SK-N-SH (cell line): ENCODE measurements at regions not wholly inside any gene's neighbourhood (a gene's known extent, or its start where the extent isn't known, plus 50 kb on each side); places are given as distances from the start of the nearest gene placed in this dataset.
A peak's percentile ranks its signal among the peaks of the same experiment; 100 is the strongest.

Experiments
- CTCF ChIA-PET: fragments of 300-600, 350-600 bp; formaldehyde crosslinking; extraction: SDS; loops from one replicate; lab custom pipeline; 2021; lab: Yijun Ruan, JAX
- POLR2A ChIA-PET: fragments of 350-600 bp; sonication (Branson Sonifier 250); formaldehyde crosslinking; extraction: SDS; loops from one replicate; lab custom pipeline; 2020; ENCODE audit warnings: antibody characterized with exemption, inconsistent platforms; lab: Yijun Ruan, JAX
- DNase-seq: peaks from one replicate; pipeline ENCODE4 v3.0.0; 2012
- H2AFZ ChIP-seq: fragments of 200-600 bp; sonication (generic); 2 replicates; pipeline ENCODE4 v1.8.1; 2016; ENCODE audit warnings: antibody characterized with exemption, mild to moderate bottlenecking, low read depth
- H3F3A ChIP-seq: fragments of 200-600 bp; sonication (generic); replicated peaks from 2 replicates; pipeline ENCODE3; 2016; ENCODE audit warnings: antibody characterized with exemption, mild to moderate bottlenecking; ENCODE audit not compliant: insufficient read depth
- H3K27ac ChIP-seq, 2 experiments: fragments of 200-500 bp in 1 of 2; fragments of 200-600 bp in 1 of 2; sonication (Bioruptor generic) in 1 of 2; sonication (generic), shearing (Covaris generic) in 1 of 2; 2 replicates each; pipeline versions ENCODE4 v1.5.1 to v1.6.1; 2014 to 2016; ENCODE audit warnings: low read depth in 2 of 2, inconsistent platforms in 1 of 2, low read length in 1 of 2, mild to moderate bottlenecking in 1 of 2, mixed read lengths in 1 of 2
- H3K27me3 ChIP-seq: fragments of 200-600 bp; sonication (generic), shearing (Covaris generic); 2 replicates; pipeline ENCODE4 v1.6.1; 2016; ENCODE audit warnings: mixed run types; ENCODE audit not compliant: insufficient read depth
- H3K36me3 ChIP-seq, 2 experiments: fragments of 200-500 bp in 1 of 2; fragments of 200-600 bp in 1 of 2; sonication (Bioruptor generic) in 1 of 2; sonication (generic) in 1 of 2; replicated peaks in 1 of 2; 2 replicates each; pipeline versions ENCODE3 to v1.5.1; 2014 to 2016; ENCODE audit warnings: low read length in 1 of 2, mild to moderate bottlenecking in 1 of 2; ENCODE audit not compliant: insufficient read depth in 2 of 2, control insufficient read depth in 1 of 2
- H3K4me1 ChIP-seq, 2 experiments: fragments of 200-500 bp in 1 of 2; fragments of 200-600 bp in 1 of 2; sonication (Bioruptor generic) in 1 of 2; sonication (generic), shearing (Covaris generic) in 1 of 2; 2 replicates each; pipeline versions ENCODE4 v1.5.1 to v1.6.1; 2014 to 2016; ENCODE audit warnings: low read depth in 1 of 2, low read length in 1 of 2, mixed run types in 1 of 2; ENCODE audit not compliant: insufficient read depth in 2 of 2, control insufficient read depth in 1 of 2
- H3K4me2 ChIP-seq: fragments of 200-600 bp; sonication (generic), shearing (Covaris generic); 2 replicates; pipeline ENCODE4 v1.6.1; 2017; ENCODE audit warnings: mixed run types
- H3K4me3 ChIP-seq, 2 experiments: fragments of 200-500 bp in 1 of 2; fragments of 200-600 bp in 1 of 2; sonication (Bioruptor generic) in 1 of 2; sonication (generic), shearing (Covaris generic) in 1 of 2; 2 replicates each; pipeline versions ENCODE4 v1.5.1 to v1.8.1; 2014 to 2016; ENCODE audit warnings: low read depth in 2 of 2, inconsistent platforms in 1 of 2, low read length in 1 of 2, mild to moderate bottlenecking in 1 of 2, mixed read lengths in 1 of 2, moderate library complexity in 1 of 2
- H3K79me2 ChIP-seq: fragments of 200-600 bp; sonication (generic); 2 replicates; pipeline ENCODE4 v1.8.1; 2017; ENCODE audit warnings: mild to moderate bottlenecking; ENCODE audit not compliant: insufficient read depth
- H3K9ac ChIP-seq: fragments of 200-600 bp; sonication (generic); 2 replicates; pipeline ENCODE4 v1.6.1; 2017; ENCODE audit warnings: mixed run types
- H3K9me2 ChIP-seq: fragments of 200-600 bp; sonication (generic); 2 replicates; pipeline ENCODE4 v1.6.1; 2017; ENCODE audit warnings: mixed run types
- H3K9me3 ChIP-seq: fragments of 200-600 bp; sonication (generic); 2 replicates; pipeline ENCODE4 v1.6.1; 2017; ENCODE audit warnings: mixed run types, mild to moderate bottlenecking, moderate library complexity
- H4K20me1 ChIP-seq: fragments of 200-600 bp; sonication (generic); 2 replicates; pipeline ENCODE4 v1.6.1; 2017; ENCODE audit warnings: mild to moderate bottlenecking, mixed run types; ENCODE audit not compliant: insufficient read depth
- CHD2 ChIP-seq: fragments of 150-350 bp; IDR thresholded peaks from 2 replicates; pipeline ENCODE4 v1.6.1; 2018; ENCODE audit warnings: low read length; ENCODE audit not compliant: partially characterized antibody
- ELF1 ChIP-seq: IDR thresholded peaks from 2 replicates; pipeline ENCODE4 v1.4.0; 2012
- EP300 ChIP-seq, 2 experiments: IDR thresholded peaks; 2 replicates each; pipeline versions ENCODE4 v1.4.0 to v1.6.1; 2012; ENCODE audit warnings: borderline replicate concordance in 1 of 2, low read depth in 1 of 2, low read length in 1 of 2
- FOSL2 ChIP-seq: IDR thresholded peaks from 2 replicates; pipeline ENCODE4 v1.4.0; 2012; ENCODE audit warnings: low read depth, mild to moderate bottlenecking, moderate library complexity, borderline replicate concordance
- FOXM1 ChIP-seq: IDR thresholded peaks from 2 replicates; pipeline ENCODE4 v1.4.0; 2012; ENCODE audit warnings: low read depth, mild to moderate bottlenecking
- GABPA ChIP-seq: IDR thresholded peaks from 2 replicates; pipeline ENCODE4 v1.4.0; 2012; ENCODE audit warnings: low read depth, mild to moderate bottlenecking
- IRF3 ChIP-seq: fragments of 150-350 bp; IDR thresholded peaks from 2 replicates; pipeline ENCODE4 v1.6.1; 2016; ENCODE audit warnings: mild to moderate bottlenecking, low read depth, low read length
- JUND ChIP-seq: IDR thresholded peaks from 2 replicates; pipeline ENCODE4 v1.4.0; 2012
- MEF2A ChIP-seq: IDR thresholded peaks from 2 replicates; pipeline ENCODE4 v1.4.0; 2012; ENCODE audit warnings: low read depth, borderline replicate concordance
- MXI1 ChIP-seq: IDR thresholded peaks from 2 replicates; pipeline ENCODE4 v1.6.1; 2012; ENCODE audit warnings: mild to moderate bottlenecking, low read depth, low read length, improper control_type of control experiment
- NFIC ChIP-seq: IDR thresholded peaks from 2 replicates; pipeline ENCODE4 v1.4.0; 2012; ENCODE audit warnings: borderline replicate concordance
- NRF1 ChIP-seq: IDR thresholded peaks from 2 replicates; pipeline ENCODE4 v1.6.1; 2012; ENCODE audit warnings: low read depth, mild to moderate bottlenecking, low read length
- PBX3 ChIP-seq: IDR thresholded peaks from 2 replicates; pipeline ENCODE4; 2012
- POLR2AphosphoS5 ChIP-seq: IDR thresholded peaks from 2 replicates; pipeline ENCODE4 v1.6.1; 2012; ENCODE audit warnings: low read depth, low read length
- RAD21 ChIP-seq: IDR thresholded peaks from 2 replicates; pipeline ENCODE4 v1.6.1; 2012; ENCODE audit warnings: mild to moderate bottlenecking, low read length
- RCOR1 ChIP-seq: fragments of 150-350 bp; IDR thresholded peaks from 2 replicates; pipeline ENCODE4 v1.6.1; 2017; ENCODE audit warnings: antibody characterized with exemption, low read length
- REST ChIP-seq: IDR thresholded peaks from 2 replicates; pipeline ENCODE4 v1.6.1; 2012; ENCODE audit warnings: mild to moderate bottlenecking, low read depth, low read length, moderate library complexity
- RFX5 ChIP-seq: IDR thresholded peaks from 2 replicates; pipeline ENCODE4 v1.6.1; 2012; ENCODE audit warnings: mild to moderate bottlenecking, improper control_type of control experiment, low read length
- RXRA ChIP-seq: IDR thresholded peaks from 2 replicates; pipeline ENCODE4 v1.4.0; 2012; ENCODE audit warnings: low read depth, mild to moderate bottlenecking, borderline replicate concordance
- SMC3 ChIP-seq: IDR thresholded peaks from 2 replicates; pipeline ENCODE4 v1.6.1; 2012; ENCODE audit warnings: low read depth, low read length, improper control_type of control experiment
- TAF1 ChIP-seq: IDR thresholded peaks from 2 replicates; pipeline ENCODE4 v1.6.1; 2012; ENCODE audit warnings: low read depth, mild to moderate bottlenecking, low read length, moderate library complexity, borderline replicate concordance
- TCF12 ChIP-seq: IDR thresholded peaks from 2 replicates; pipeline ENCODE4 v1.4.0; 2012
- TEAD4 ChIP-seq: IDR thresholded peaks from 2 replicates; pipeline ENCODE4 v1.4.0; 2012; ENCODE audit warnings: mild to moderate bottlenecking, borderline replicate concordance; ENCODE audit not compliant: insufficient read depth
- USF1 ChIP-seq: IDR thresholded peaks from 2 replicates; pipeline ENCODE4 v1.4.0; 2012; ENCODE audit warnings: low read depth, borderline replicate concordance
- USF2 ChIP-seq: fragments of 150-350 bp; IDR thresholded peaks from 2 replicates; pipeline ENCODE4 v1.6.1; 2017; ENCODE audit warnings: antibody characterized with exemption, low read length, low read depth, borderline replicate concordance
- ZBTB33 ChIP-seq: IDR thresholded peaks from 2 replicates; pipeline ENCODE4 v1.4.0; 2012; ENCODE audit warnings: low read depth, borderline replicate concordance
- WGBS: methylation state at CpG from one replicate; pipeline ENCODE4 v1.1.6; 2017; ENCODE audit warnings: low lambda C conversion rate; 5-methylcytosine and 5-hydroxymethylcytosine counted together

GRCh38 chr10:28842321-28842720 is 165.0 kb downstream of the BAMBI start:
- peaks cover 2 to 11% of the 10 kb centered on the region in 2 experiments; a peak in 3 of 4 replicates for H3K4me1 ChIP-seq
- peak overlapping the region; percentile 60 for H3K4me2 ChIP-seq
- peak overlapping the region; percentile 65 for H3K9ac ChIP-seq
- H3K9me2 ChIP-seq = no peaks in the 10 kb centered on the region
- ChIA-PET POLR2A (no interaction called here), CTCF (no interaction called here)
- H4K20me1 ChIP-seq = no peaks in the 10 kb centered on the region
- no peak overlapping the region for H2AFZ ChIP-seq
- no peaks in the 10 kb centered on the region for H3K79me2 ChIP-seq
- no peak for DNase-seq
- H3K9me3 ChIP-seq = no peaks in the 10 kb centered on the region
- no peaks in the 10 kb centered on the region for H3K27me3 ChIP-seq
- TF ChIP-seq ELF1 (no peak), USF2 (no peak), USF1 (no peak), FOSL2 (peak; percentile 65; the same call in 1 of the 2 replicates), TAF1 (no peak), MEF2A (peak; percentile 24; the same call in 1 of the 2 replicates), TEAD4 (no peak), FOXM1 (no peak), GABPA (no peak), RXRA (no peak), MXI1 (no peak), NRF1 (no peak), JUND (peak; percentile 69), SMC3 (no peak), RFX5 (no peak), PBX3 (peak; percentile 50), EP300 (IDR thresholded peaks at IDR 0.05; ENCODE audit: borderline replicate concordance in 1 of 2, low read depth in 1 of 2, low read length in 1 of 2) (peak in 1 of 2 experiments; percentile 56; a peak in 1 of 4 replicates), NFIC (peak; percentile 45; the same call in 1 of the 2 replicates), RAD21 (no peak), REST (no peak), TCF12 (peak; percentile 84), RCOR1 (no peak), CHD2 (no peak), ZBTB33 (no peak), POLR2AphosphoS5 (peak; percentile 33; the same call in 1 of the 2 replicates), IRF3 (no peak)
- 33% methylated on average over 3 of the region's 3 CpGs for WGBS
- 0 out of 4 replicates have a peak overlapping the region, but pooled peaks of 1 of the 2 experiments have one; percentile 2 for H3K4me3 ChIP-seq
- H3K36me3 ChIP-seq = no peaks in the 10 kb centered on the region
- peaks cover 13% of the 10 kb centered on the region for H3F3A ChIP-seq
- H3K27ac ChIP-seq = peak overlapping the region in 1 of 2 experiments; percentile 97; a peak in 2 of 4 replicates
